Natural killer cell (primary cell): ENCODE measurements at regions not wholly inside any gene's neighbourhood (a gene's known extent, or its start where the extent isn't known, plus 50 kb on each side); places are given as distances from the start of the nearest gene placed in this dataset.
A peak's percentile ranks its signal among the peaks of the same experiment; 100 is the strongest.
"Not testable (repeated sequence)": the region's sequence is repeated elsewhere in the genome, so short reads cannot be mapped to it uniquely, and the experiment has no call there.

Experiments used
- ATAC-seq, 3 donors: fragments of 150-1000 bp in 2 of 3; fragments of 200-7000 bp in 1 of 3; cut with Tn5 transposase; 1 replicate in 1 of 3; 2 replicates in 2 of 3; pipeline ENCODE4 v1.10.0; 2021; ENCODE audit warnings: mild to moderate bottlenecking in 2 of 3, moderate library complexity in 2 of 3
- DNase-seq, 2 donors: peaks; one replicate each; pipeline versions ENCODE4 v3.0.0 to v3.0.0-alpha.2; 2013 to 2021; ENCODE audit warnings: mixed read lengths in 1 of 2
- H3K27ac ChIP-seq: one replicate; pipeline ENCODE4 v1.5.1; 2013; ENCODE audit warnings: mild to moderate bottlenecking, low read length
- H3K27me3 ChIP-seq: one replicate; pipeline ENCODE4 v1.6.1; 2013; ENCODE audit warnings: low read length; ENCODE audit not compliant: control insufficient read depth, insufficient read depth
- H3K36me3 ChIP-seq: one replicate; pipeline ENCODE4 v1.6.1; 2013; ENCODE audit warnings: low read length; ENCODE audit not compliant: control insufficient read depth, insufficient read depth
- H3K4me1 ChIP-seq: one replicate; pipeline ENCODE4 v1.6.1; 2013; ENCODE audit warnings: low read length; ENCODE audit not compliant: control insufficient read depth, insufficient read depth
- H3K4me3 ChIP-seq: one replicate; pipeline ENCODE4 v1.5.1; 2013; ENCODE audit warnings: low read length
- H3K9me3 ChIP-seq: one replicate; pipeline ENCODE4 v1.6.1; 2013; ENCODE audit warnings: low read length; ENCODE audit not compliant: control insufficient read depth, insufficient read depth
- H3K27ac Mint-ChIP-seq, 2 donors: one replicate each; pipeline ENCODE4 v1.8.0; 2022; ENCODE audit warnings: mild to moderate bottlenecking in 2 of 2, mixed read lengths in 2 of 2, moderate library complexity in 1 of 2
- H3K27me3 Mint-ChIP-seq, 2 donors: one replicate each; pipeline ENCODE4 v1.8.0; 2022; ENCODE audit warnings: low read depth in 2 of 2, mixed read lengths in 2 of 2
- H3K36me3 Mint-ChIP-seq: one replicate; pipeline ENCODE4 v1.8.0; 2022; ENCODE audit warnings: mixed read lengths
- H3K4me1 Mint-ChIP-seq, 2 donors: one replicate each; pipeline ENCODE4 v1.8.0; 2022; ENCODE audit warnings: mixed read lengths in 2 of 2
- H3K4me3 Mint-ChIP-seq: one replicate; pipeline ENCODE4 v1.8.0; 2022; ENCODE audit warnings: mild to moderate bottlenecking, moderate library complexity, mixed read lengths
- H3K9me3 Mint-ChIP-seq, 2 donors: one replicate each; pipeline ENCODE4 v1.8.0; 2022; ENCODE audit warnings: mixed read lengths in 2 of 2
- WGBS: methylation state at CpG from one replicate; pipeline ENCODE4 v1.1.7; 2013; ENCODE audit warnings: missing lambda C conversion rate; ENCODE audit not compliant: insufficient coverage; 5-methylcytosine and 5-hydroxymethylcytosine counted together
- intact Hi-C: fragments of 100-400 bp; cut with micrococcal nuclease; formaldehyde crosslinking; loops from one replicate; pipeline ENCODE4 v1.14.2; 2022

- peaks cover 54 to 65% of the 10 kb centered on the region in 2 donors for H3K4me1 Mint-ChIP-seq
- intact Hi-C loops: loop anchor here (10.0 kb wide), 1 partner anchor 48 kb away; no protein-coding TSS in a partner anchor
- peaks cover 19% of the 10 kb centered on the region for H3K36me3 Mint-ChIP-seq
These were observed 50.8 kb downstream of the PPIAL4G start for GRCh38 chr1:148432318-148432717.

GRCh38 chr1:148429856-148430255 is 53.2 kb downstream of the PPIAL4G start:
- peaks cover 41% of the 10 kb centered on the region for H3K36me3 ChIP-seq
- intact Hi-C loops: loop anchor here (10.0 kb wide), 1 partner anchor 45 kb away; no protein-coding TSS in a partner anchor

More at GRCh38 chr1:148432318-148432717, 50.8 kb downstream of the PPIAL4G start:
- H3K36me3 ChIP-seq: peaks cover 39% of the 10 kb centered on the region
- H3K27me3 Mint-ChIP-seq, H3K9me3 Mint-ChIP-seq, H3K4me1 ChIP-seq, H3K27me3 ChIP-seq, H3K4me3 Mint-ChIP-seq, H3K27ac ChIP-seq, H3K9me3 ChIP-seq, H3K4me3 ChIP-seq, DNase-seq, ATAC-seq: not testable (repeated sequence)
- peak overlapping the region; percentile 57 to 80 for H3K27ac Mint-ChIP-seq
- 92% methylated on average over 2 of the region's 2 CpGs for WGBS

DNA sequence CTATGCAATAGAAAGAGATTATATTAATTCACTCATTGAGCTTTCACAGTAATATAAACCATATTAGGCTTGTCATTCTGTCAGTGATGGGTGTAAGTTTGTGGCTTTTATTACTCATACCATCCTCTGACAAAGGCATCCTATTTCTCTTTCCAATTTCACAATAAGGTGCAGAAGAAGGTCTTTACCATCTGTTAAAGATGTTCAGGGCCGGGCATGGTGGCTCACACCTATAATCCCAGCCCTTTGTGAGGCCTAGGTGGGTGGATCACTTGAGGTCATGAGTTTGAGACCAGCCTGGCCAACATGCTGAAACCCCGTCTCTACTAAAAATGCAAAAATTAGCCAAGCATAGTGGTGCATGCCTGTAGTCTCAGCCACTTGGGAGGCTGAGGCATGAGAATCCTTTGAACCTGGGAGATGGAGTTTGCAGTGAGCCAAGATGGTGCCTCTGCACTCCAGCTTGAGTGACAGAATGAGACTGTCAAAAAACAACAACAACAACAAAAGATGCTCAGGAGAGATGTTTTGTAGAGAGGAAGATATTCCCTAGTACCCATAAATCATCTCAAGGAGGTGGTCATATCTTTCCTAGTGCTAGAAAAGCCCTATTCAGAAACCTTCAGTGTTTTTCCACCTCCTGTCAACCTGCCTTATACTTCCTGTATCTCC is 56.0 kb downstream of the PPIAL4G start:
- Mint-ChIP-seq H3K27ac (peak overlapping the region; percentile 80 to 83), H3K36me3 (peaks cover 11% of the 10 kb centered on the region), H3K4me1 (peaks cover 68 to 78% of the 10 kb centered on the region in 2 donors)
- peaks cover 19% of the 10 kb centered on the region for H3K36me3 ChIP-seq
- DNase-seq, H3K9me3 Mint-ChIP-seq, H3K27me3 Mint-ChIP-seq, intact Hi-C loops, H3K4me3 Mint-ChIP-seq, H3K4me3 ChIP-seq, H3K27me3 ChIP-seq, H3K9me3 ChIP-seq, H3K4me1 ChIP-seq, H3K27ac ChIP-seq: not testable (repeated sequence)
- WGBS: 73% methylated on average over 2 of the region's 2 CpGs
- ATAC-seq: peak in 2 of 3 donors; percentile 58 to 80

More at GRCh38 chr1:148429856-148430255, 53.2 kb downstream of the PPIAL4G start:
- H3K4me3 ChIP-seq, H3K27ac ChIP-seq, ATAC-seq, H3K9me3 ChIP-seq, H3K27me3 ChIP-seq, DNase-seq, H3K4me1 ChIP-seq, H3K4me3 Mint-ChIP-seq, H3K9me3 Mint-ChIP-seq, H3K27me3 Mint-ChIP-seq: not testable (repeated sequence)
- H3K36me3 Mint-ChIP-seq: peaks cover 19% of the 10 kb centered on the region
- H3K27ac Mint-ChIP-seq: peak overlapping the region; percentile 70 to 80
- peaks cover 60 to 69% of the 10 kb centered on the region in 2 donors for H3K4me1 Mint-ChIP-seq

DNA sequence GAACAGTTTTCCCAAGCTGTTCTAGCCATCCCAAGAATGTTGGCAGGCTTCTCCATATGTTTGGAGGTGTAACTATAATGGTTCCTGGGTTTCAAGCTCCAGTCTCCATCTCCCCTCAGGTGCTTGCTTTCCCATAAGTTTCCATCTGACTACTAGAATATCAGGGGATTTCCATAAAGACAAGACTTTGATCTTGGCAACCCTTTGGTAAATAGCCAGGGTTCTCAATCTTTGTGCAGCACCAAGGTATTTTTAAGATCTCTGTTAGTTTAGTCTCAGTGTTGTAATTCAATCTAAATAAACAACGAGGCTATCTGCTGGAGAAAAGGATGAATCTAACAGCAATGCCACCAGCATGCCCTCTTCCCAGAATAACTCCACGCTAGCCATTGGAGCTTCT is 56.7 kb downstream of the PPIAL4G start:
- H3K27me3 ChIP-seq, ATAC-seq, H3K4me3 ChIP-seq, H3K27ac ChIP-seq, H3K4me1 ChIP-seq, H3K9me3 Mint-ChIP-seq, H3K9me3 ChIP-seq, H3K27me3 Mint-ChIP-seq, intact Hi-C loops, H3K4me3 Mint-ChIP-seq, DNase-seq: not testable (repeated sequence)
- WGBS: 100% methylated on average over 1 of the region's 2 CpGs
- peaks cover 11% of the 10 kb centered on the region for H3K36me3 Mint-ChIP-seq
- peaks cover 18% of the 10 kb centered on the region for H3K36me3 ChIP-seq
- H3K27ac Mint-ChIP-seq: peak overlapping the region; percentile 80 to 83
- H3K4me1 Mint-ChIP-seq: peaks cover 62 to 71% of the 10 kb centered on the region in 2 donors

DNA sequence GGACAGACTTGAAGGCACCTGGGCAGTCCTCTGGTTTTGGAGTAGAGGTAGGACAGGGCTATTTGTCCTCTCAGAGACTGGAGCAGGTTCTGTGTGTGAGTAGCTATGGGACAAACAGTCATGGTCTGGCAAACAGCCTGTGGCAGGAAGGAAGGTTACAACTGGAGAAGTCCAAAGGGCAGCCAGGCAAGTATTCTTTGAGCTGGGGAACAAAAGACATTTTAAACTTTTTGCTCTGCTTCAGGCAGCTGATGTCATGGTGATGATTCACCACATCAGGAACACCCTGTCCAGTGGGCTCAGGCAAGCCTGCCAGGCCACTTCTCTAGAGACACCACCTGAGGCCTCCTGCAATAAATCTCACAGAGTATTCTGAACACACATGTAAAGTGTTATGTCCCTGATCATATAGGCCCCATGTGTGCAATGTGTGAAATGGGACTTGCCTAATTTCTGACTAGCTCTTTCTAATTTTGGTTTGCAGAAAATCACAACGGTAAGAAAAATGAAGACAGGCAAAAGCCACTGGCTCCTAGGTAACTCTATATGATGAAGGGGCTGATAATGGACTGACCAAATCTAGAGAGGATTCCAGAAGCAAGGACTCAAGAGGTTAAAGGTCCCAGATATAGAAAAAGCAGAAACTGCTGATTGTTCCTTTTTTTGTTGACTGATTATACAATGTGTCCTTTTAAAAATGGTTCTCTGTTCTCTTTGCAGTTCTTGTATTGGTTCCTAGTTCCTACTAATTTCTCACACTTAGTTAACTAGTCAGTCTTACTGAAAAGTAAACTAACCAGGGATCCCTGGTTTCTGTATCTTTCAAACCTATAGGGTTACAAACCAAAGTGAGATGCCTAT is 58.7 kb downstream of the PPIAL4G start:
- H3K27me3 ChIP-seq, H3K27me3 Mint-ChIP-seq, DNase-seq, H3K4me3 ChIP-seq, H3K9me3 ChIP-seq, H3K4me3 Mint-ChIP-seq, H3K4me1 ChIP-seq, H3K9me3 Mint-ChIP-seq, intact Hi-C loops, H3K27ac ChIP-seq: not testable (repeated sequence)
- H3K27ac Mint-ChIP-seq: peak overlapping the region; percentile 65 to 83
- H3K36me3 ChIP-seq: peaks cover 12% of the 10 kb centered on the region
- no CpG with 5 or more reads among the region's 1 CpG for WGBS
- ATAC-seq: peak in 2 of 3 donors; percentile 32 to 41
- H3K4me1 Mint-ChIP-seq: peaks cover 52 to 57% of the 10 kb centered on the region in 2 donors
- peaks cover 11% of the 10 kb centered on the region for H3K36me3 Mint-ChIP-seq

DNA sequence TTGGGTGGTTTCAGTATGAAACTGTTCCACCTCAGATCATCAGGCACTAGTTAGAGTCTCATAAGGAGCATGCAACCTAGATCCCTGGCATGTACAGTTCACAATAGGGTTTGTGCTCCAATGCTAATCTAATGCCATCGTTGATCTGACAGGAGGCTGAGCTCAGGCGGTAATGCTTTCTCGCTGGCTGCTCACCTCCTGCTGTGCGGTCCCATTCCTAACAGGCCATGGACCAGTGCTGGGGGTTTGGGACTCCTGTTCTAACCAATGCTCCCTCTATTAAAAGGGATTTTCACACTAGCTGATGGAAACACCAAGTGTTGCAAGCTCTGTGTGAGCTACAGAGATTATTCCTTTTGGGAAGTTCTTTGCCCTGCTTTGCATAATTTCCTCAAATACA is 60.2 kb downstream of the PPIAL4G start:
- not testable (repeated sequence) for H3K27me3 Mint-ChIP-seq
- peak overlapping the region; percentile 65 to 83 for H3K27ac Mint-ChIP-seq

GRCh38 chr1:148417241-148417640 is 65.9 kb downstream of the PPIAL4G start:
- H3K27ac Mint-ChIP-seq, H3K4me3 ChIP-seq, H3K4me1 ChIP-seq, DNase-seq, intact Hi-C loops, H3K4me3 Mint-ChIP-seq, H3K36me3 Mint-ChIP-seq, H3K36me3 ChIP-seq, H3K9me3 ChIP-seq, H3K27me3 Mint-ChIP-seq, H3K27ac ChIP-seq, H3K4me1 Mint-ChIP-seq, ATAC-seq, H3K9me3 Mint-ChIP-seq, H3K27me3 ChIP-seq: not testable (repeated sequence)
- WGBS: 93% methylated on average over 3 of the region's 3 CpGs

More for the DNA sequence above, 60.2 kb downstream of the PPIAL4G start:
- H3K36me3 ChIP-seq, H3K9me3 ChIP-seq, DNase-seq, intact Hi-C loops, H3K4me3 ChIP-seq, H3K4me1 ChIP-seq, ATAC-seq, H3K27me3 ChIP-seq, H3K27ac ChIP-seq, H3K36me3 Mint-ChIP-seq, H3K9me3 Mint-ChIP-seq, H3K4me3 Mint-ChIP-seq: not testable (repeated sequence)
- WGBS: 100% methylated on average over 4 of the region's 4 CpGs
- peaks cover 43 to 51% of the 10 kb centered on the region in 2 donors for H3K4me1 Mint-ChIP-seq
